NCI-H2029 treated with DMSO at 0.1 percent for 48 hours (cell line): ENCODE measurements at regions not wholly inside any gene's neighbourhood (a gene's known extent, or its start where the extent isn't known, plus 50 kb on each side); places are given as distances from the start of the nearest gene placed in this dataset.

ENCODE experiments used
- DNase-seq: peaks from one replicate; lab custom pipeline; 2025; lab: John Stamatoyannopoulos, UW

- DNase-seq, result no peak
Observed at GRCh38 chr5:98563885-98564653, 209.4 kb upstream of the RGMB start.

DNA sequence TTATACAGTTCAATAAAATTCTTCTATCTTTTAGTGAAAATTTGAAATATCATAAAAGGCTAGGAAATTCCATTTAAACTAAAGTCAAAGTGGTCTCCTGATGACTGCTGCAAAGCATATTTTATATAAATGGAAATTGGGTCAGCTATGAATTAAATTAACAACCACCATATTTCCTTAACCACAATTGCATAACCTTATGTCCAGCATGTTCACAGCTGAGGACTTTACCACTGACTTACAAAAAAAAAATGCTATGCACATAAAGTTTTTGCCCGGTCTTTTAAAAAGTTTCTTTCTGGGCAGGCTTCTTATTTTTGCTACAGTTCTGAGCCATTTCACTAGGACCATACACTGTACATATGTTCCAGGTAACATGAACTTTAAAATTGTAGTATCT is 208.6 kb upstream of the RGMB start:
- DNase-seq, result no peak

DNA sequence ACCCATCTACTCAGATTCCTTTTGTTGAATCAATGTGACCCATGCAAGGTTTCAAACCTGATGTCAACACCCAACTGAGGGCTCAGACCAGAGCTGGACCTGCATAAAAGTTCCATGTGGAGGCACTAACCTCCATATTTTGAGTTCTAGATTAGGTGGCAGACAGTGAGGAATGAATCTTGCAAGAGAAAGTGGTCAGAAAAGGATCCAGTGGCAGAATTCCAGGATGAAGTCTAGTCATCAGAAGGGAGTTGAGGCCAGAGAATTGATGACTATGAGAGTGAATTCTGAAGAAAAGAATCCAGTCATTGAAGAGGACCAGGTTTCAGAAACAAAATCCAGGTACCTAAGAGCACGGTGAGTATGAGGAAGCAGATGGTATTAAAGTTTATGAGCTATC is 205.1 kb upstream of the RGMB start:
- DNase-seq, result no peak

- DNase-seq, result no peak
Observed at GRCh38 chr5:98569288-98569687, 204.2 kb upstream of the RGMB start.

DNA sequence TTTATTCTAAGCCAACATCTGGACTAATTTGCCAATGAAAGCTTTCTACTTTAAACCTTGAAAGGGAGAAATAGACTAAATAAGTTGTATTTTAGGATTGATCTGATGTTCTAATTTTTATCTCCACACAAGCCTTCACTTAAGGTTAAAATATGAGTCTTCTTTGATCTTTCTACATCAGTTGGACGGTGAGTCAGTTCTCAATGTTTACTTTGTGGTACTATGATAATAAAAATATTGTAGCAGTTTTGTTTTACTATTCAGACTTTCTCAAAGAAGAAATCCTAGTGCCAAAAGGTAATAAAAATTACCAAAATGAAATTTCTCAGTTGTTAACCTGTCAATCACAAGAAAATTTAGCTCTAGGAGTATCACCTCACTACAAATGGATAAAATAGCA is 203.5 kb upstream of the RGMB start:
- no peak for DNase-seq

GRCh38 chr5:98570661-98571191 is 202.7 kb upstream of the RGMB start:
- no peak for DNase-seq

- DNase-seq, result no peak
Observed at GRCh38 chr5:98573834-98574320, 199.6 kb upstream of the RGMB start.

GRCh38 chr5:98576275-98576674 is 197.2 kb upstream of the RGMB start:
- DNase-seq, result no peak

GRCh38 chr5:98578438-98578837 is 195.0 kb upstream of the RGMB start:
- no peak for DNase-seq

DNA sequence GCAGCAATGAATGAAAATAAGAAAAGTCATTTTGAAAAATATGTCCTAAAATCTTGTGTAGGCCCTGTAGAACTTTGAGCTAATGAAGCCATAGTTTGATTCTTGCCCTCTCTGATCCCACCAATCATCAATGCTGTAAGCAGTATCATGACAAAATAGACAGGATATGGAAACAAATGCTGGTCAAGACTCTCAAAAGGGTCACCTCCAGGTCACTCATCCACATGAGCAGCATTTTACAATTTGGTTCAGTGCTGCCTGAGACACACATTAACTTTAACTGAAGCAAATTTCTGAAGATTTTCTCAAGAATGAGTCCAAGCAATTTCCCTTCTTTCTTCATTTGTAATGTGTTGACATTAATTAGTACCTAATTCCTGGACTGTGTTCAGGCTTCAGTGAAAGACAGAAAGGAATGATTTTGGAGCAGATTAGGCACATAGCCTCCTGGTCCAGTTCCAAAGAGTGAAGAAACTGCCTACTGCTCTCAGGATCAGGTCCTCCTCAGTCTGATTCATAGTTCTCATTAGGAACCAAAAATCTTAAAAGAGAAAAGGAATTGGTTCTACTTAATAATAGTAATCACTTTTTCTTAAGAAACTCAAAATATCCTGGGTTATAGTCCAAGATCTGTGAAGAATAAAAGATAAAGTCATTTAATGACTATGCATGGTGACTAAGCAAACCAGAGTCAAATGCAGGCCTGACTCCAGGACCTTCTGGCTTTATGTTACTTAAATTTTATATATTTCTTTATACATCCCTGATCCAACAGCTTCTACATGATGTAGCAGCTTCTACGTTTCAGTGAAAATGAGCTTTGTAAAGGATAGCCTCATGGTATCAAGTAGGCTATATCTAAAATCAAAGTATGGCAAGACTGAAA is 192.1 kb upstream of the RGMB start:
- DNase-seq, result no peak

GRCh38 chr5:98583586-98583985 is 189.9 kb upstream of the RGMB start:
- no peak for DNase-seq

- DNase-seq, result no peak
Observed at GRCh38 chr5:98585661-98586310, 187.7 kb upstream of the RGMB start.

- no peak for DNase-seq
Observed at GRCh38 chr5:98586581-98586980, 186.9 kb upstream of the RGMB start.

- no peak for DNase-seq
Observed at GRCh38 chr5:98587166-98587565, 186.3 kb upstream of the RGMB start.

GRCh38 chr5:98588215-98588614 is 185.2 kb upstream of the RGMB start:
- DNase-seq, result no peak

DNA sequence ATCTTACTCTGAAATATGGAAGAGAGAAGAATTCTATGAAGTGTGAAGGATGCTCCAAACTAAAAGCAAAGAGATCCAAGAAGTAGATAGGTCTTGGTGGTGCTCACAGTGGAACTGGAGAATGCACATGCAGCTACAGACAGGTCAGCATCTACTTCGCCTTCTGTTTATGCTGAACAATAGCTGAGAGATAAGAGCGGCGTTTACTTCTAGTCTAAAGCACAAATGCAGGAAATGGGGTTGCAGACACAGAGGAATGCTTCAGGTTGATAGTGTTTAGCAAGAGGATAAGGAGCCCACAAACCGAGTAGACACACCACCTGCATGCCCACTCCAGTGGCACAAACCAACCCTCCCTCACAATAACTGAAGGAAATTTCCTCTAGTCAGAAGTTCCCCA is 180.0 kb upstream of the RGMB start:
- DNase-seq, result no peak

GRCh38 chr5:98594098-98594497 is 179.4 kb upstream of the RGMB start:
- no peak for DNase-seq

DNA sequence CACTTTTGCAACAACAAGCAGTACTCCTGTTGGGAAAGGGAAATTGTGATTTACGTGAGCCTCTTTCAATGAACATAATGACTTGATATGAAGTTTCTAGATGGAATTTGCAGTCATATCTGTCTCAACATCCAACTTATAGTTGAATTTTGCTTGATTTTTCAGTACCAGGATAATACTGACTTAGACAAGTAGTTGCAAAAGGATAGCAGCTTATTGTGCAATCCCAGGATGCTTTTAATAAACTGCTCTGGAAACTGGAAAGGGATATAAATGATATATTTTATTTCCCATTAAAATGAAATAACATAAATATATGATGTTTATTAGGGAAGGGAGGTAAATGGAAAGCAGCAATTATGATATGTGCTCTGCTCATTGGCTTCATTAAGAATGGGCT is 174.4 kb upstream of the RGMB start:
- DNase-seq, result no peak

GRCh38 chr5:98602534-98603112 is 170.8 kb upstream of the RGMB start:
- no peak for DNase-seq

DNA sequence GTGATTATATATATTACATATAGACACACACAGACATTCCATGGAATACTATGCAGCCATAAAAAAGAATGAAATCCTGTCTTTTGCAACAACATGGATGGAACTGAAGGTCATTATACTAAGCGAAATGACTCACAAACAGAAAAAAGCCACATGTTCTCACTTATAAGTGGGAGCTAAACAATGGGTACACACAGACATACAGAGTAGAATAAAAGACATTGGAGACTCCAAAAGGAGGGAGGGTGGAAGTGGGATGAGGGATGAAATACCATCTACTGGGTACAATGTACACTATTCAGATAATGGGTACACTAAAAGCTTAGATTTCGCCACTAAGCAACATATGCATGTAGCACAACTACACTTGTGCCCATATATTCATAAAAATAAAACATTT is 170.0 kb upstream of the RGMB start:
- no peak for DNase-seq

- no peak for DNase-seq
Observed at GRCh38 chr5:98604301-98604700, 169.2 kb upstream of the RGMB start.
